Epithelial cell of esophagus (primary cell): ENCODE measurements at regions not wholly inside any gene's neighbourhood (a gene's known extent, or its start where the extent isn't known, plus 50 kb on each side); places are given as distances from the start of the nearest gene placed in this dataset.

Experiments used
- DNase-seq: peaks from one replicate; pipeline ENCODE4 v3.0.0; 2010; ENCODE audit warnings: low read depth
- H3K4me3 ChIP-seq: 2 replicates; pipeline ENCODE4 v1.5.1; 2011; ENCODE audit warnings: mild to moderate bottlenecking, low read length, control low read depth
- TF ChIP-seq, protein P1 (sequence below): IDR thresholded peaks from 2 replicates; pipeline ENCODE4 v1.5.1; 2011; ENCODE audit warnings: low read depth, mild to moderate bottlenecking, low read length, control low read depth, inconsistent platforms; ENCODE audit not compliant: insufficient read depth; ENCODE audit errors: missing control alignments

DNA sequence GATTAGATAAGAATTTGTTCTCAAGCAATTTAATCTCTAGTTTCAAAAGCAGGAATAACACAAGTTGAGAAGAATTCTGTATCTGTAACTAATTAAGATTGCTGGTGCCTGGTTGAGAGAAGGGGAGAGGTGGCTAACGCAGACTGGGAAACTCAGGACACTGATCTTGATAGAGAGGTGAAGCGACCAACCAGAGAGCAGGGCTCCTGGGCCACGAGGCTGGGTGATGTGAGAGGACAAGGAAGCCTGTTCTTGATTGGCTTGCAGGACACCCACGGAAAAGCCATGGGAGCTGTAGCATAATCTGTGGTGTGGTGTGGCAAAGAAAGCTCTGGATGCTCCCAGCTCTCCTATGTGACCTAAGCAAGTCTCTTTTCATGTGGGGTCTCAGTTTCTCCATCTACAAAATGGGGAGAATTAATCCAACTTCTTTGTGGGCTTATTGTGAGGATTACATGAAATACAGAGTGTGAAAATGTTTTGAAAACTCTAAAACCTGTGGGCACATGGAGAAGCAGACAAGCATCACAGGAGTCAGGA lies 594.1 kb upstream of the BRINP1 start:
- no peak overlapping the region for H3K4me3 ChIP-seq
- TF ChIP-seq, protein P1, sequence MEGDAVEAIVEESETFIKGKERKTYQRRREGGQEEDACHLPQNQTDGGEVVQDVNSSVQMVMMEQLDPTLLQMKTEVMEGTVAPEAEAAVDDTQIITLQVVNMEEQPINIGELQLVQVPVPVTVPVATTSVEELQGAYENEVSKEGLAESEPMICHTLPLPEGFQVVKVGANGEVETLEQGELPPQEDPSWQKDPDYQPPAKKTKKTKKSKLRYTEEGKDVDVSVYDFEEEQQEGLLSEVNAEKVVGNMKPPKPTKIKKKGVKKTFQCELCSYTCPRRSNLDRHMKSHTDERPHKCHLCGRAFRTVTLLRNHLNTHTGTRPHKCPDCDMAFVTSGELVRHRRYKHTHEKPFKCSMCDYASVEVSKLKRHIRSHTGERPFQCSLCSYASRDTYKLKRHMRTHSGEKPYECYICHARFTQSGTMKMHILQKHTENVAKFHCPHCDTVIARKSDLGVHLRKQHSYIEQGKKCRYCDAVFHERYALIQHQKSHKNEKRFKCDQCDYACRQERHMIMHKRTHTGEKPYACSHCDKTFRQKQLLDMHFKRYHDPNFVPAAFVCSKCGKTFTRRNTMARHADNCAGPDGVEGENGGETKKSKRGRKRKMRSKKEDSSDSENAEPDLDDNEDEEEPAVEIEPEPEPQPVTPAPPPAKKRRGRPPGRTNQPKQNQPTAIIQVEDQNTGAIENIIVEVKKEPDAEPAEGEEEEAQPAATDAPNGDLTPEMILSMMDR, result no peak
- DNase-seq, result no peak

DNA sequence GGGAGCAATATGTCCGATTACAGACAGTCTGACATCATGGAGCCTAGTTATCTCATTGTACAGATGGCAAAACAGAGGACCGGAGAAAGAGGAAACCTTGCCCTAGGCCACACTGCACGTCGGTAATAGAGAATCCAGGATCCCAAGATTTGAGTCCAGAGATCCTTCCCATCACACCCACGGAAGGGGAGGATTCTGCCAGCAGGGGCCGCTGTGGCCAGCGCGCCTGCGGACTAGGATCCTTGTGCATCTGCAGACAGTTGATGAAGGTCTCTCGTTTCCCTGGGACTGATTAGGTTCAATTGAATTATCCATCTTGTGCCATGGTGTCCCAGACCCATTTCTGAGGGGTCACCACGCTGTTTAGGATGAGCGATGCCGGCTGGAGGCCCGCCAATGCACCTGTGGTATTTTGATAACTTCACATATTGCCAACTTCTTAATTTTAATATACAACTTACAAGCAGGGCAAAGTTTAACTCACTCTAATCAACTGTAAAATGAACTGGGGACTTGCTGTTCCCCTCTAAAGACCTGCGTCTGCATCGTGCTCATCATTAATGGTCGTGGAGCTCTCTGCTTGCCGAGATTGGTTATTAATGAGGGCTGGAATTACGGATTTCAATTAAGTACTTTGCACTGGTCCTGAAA lies 592.7 kb upstream of the BRINP1 start:
- H3K4me3 ChIP-seq, result no peak overlapping the region
- TF ChIP-seq, protein P1, result peak; percentile 51
- DNase-seq, result peak; percentile 31

DNA sequence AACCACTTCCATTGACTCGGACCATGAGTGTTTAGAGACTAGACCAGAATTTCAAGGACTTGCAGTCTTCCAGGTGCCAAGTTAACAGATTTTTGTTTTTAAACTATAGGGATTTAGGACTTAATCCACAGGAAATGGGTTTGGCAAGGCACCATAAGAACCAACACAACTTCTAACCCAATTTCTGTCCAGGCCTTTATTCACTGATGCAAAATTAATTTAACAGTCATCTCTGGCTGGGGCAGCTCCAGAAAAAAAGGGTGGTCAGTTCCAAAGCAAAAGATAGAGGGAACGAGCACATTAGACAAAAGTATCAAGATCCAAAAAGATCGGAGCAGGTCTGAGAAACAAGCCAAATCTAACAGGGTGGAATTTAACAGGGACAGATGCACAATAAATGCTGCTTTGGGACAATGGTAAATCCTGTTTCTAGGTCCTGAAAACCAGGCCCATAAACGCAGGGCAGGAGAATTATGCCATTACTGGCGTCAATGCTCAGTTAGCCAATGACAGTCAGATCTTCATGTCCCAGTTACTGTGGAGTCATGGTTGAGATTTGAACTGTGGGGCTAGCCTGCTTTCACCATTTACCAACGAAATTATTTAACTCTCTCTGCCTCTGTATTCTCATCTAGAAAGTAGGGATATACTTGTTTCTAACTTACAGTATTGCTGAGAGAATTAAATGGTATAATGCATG lies 590.8 kb upstream of the BRINP1 start:
- TF ChIP-seq, protein P1, result no peak
- no peak for DNase-seq

DNA sequence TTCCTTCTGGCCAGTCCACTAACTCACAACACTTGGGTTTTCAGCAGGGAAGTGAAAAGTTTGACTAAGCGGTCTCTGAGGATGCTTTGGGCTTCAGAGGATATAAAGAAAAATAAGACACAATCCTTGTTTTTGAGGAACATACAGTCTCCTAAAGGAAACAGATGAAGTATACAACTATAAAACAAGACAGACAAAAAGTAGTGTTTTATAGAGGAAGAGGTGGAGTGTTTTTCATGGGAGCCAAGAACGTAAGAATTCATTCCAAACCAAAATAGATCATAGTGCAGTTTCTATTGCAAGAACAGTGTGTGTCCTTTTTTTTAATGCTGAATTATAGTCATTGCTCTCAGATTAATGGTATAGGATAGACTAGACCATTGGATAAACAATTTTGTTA lies 586.9 kb upstream of the BRINP1 start:
- TF ChIP-seq, protein P1, result no peak
- no peak for DNase-seq

More for the DNA sequence above, 590.8 kb upstream of the BRINP1 start:
- no peak overlapping the region for H3K4me3 ChIP-seq

DNA sequence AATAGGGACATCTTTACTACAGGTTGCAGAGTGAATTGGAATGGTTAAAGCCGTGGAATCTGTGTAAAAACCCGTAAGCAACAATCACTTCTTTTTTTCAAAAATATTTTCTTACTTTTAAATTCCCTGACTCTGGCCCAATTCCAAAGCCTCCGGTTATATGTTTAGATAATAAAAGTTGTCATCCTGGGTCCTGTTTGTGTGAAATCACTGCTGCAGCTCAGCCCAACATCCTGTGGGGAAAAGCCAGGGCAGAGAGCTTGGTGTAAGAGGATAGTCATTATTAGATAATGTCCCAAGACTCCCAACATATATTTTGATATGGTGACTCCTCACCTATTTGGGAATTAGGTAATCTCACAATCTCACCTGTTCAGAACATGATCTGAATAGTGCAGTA lies 586.0 kb upstream of the BRINP1 start:
- no peak for DNase-seq
- TF ChIP-seq, protein P1, result no peak
- no peak overlapping the region for H3K4me3 ChIP-seq

More for the DNA sequence above, 586.9 kb upstream of the BRINP1 start:
- H3K4me3 ChIP-seq, result no peak overlapping the region

DNA sequence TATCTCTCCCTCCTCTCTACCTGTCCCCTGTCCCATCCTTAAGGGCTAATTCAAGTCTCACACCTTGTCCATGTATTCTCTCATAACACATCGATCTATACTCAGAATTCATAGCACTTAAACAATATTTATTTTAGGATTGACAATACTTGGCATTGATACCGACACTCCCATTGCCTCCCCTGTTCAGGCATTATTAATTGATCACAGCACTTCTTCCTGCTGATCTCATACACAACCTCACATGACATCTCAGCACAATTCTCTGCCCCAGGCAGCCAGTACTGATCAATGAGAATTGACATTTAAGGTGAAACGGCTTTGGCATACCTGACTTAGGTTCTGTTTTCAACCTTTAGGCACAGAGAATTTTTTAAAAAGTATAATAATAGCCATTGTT lies 582.4 kb upstream of the BRINP1 start:
- no peak overlapping the region for H3K4me3 ChIP-seq
- DNase-seq, result no peak
- TF ChIP-seq, protein P1, result no peak
